KOPT-K1 (cell line): ENCODE measurements at regions not wholly inside any gene's neighbourhood (a gene's known extent, or its start where the extent isn't known, plus 50 kb on each side); places are given as distances from the start of the nearest gene placed in this dataset.

Source experiments
- H3K27ac ChIP-seq: fragments of 200-600 bp; sonication (generic); 2 replicates; pipeline ENCODE4 v1.5.1; 2016; ENCODE audit warnings: antibody characterized with exemption, mild to moderate bottlenecking, low read depth, low read length; ENCODE audit not compliant: poor library complexity, severe bottlenecking
- H3K36me3 ChIP-seq: fragments of 200-600 bp; sonication (generic); 2 replicates; pipeline ENCODE4 v1.5.1; 2017; ENCODE audit warnings: antibody characterized with exemption, mild to moderate bottlenecking, low read length, moderate library complexity; ENCODE audit not compliant: insufficient read depth
- H3K9me3 ChIP-seq: fragments of 200-600 bp; sonication (generic); 2 replicates; pipeline ENCODE4 v1.5.1; 2017; ENCODE audit warnings: antibody characterized with exemption, low read length, mild to moderate bottlenecking; ENCODE audit not compliant: insufficient read depth, poor library complexity, severe bottlenecking

GRCh38 chr4:152109531-152110509 is 349.0 kb upstream of the GATB start:
- Histone ChIP-seq H3K36me3 (no peaks in the 10 kb centered on the region), H3K27ac (no peak overlapping the region), H3K9me3 (no peaks in the 10 kb centered on the region)

- Histone ChIP-seq H3K9me3 (no peaks in the 10 kb centered on the region), H3K27ac (peak overlapping the region; percentile 19)
These were observed 347.1 kb upstream of the GATB start for GRCh38 chr4:152107736-152108500.

GRCh38 chr4:152106781-152107321 is 346.0 kb upstream of the GATB start:
- H3K27ac ChIP-seq: peak overlapping the region; percentile 19

More at GRCh38 chr4:152107736-152108500, 347.1 kb upstream of the GATB start:
- H3K36me3 ChIP-seq: peaks cover 11% of the 10 kb centered on the region; the same call in 1 of the 2 replicates

GRCh38 chr4:152106113-152106763 is 345.4 kb upstream of the GATB start:
- Histone ChIP-seq H3K36me3 (peaks cover 14% of the 10 kb centered on the region; the same call in 1 of the 2 replicates), H3K9me3 (no peaks in the 10 kb centered on the region), H3K27ac (no peak overlapping the region)

More at GRCh38 chr4:152106781-152107321, 346.0 kb upstream of the GATB start:
- H3K9me3 ChIP-seq: no peaks in the 10 kb centered on the region
- H3K36me3 ChIP-seq: peaks cover 14% of the 10 kb centered on the region; the same call in 1 of the 2 replicates

- H3K36me3 ChIP-seq: peaks cover 14% of the 10 kb centered on the region; the same call in 1 of the 2 replicates
- H3K9me3 ChIP-seq: no peaks in the 10 kb centered on the region
- H3K27ac ChIP-seq: peak overlapping the region; percentile 2
These were observed 344.1 kb upstream of the GATB start for GRCh38 chr4:152104901-152105357.

GRCh38 chr4:152104356-152104755 is 343.5 kb upstream of the GATB start:
- H3K9me3 ChIP-seq: no peaks in the 10 kb centered on the region
- H3K36me3 ChIP-seq: peaks cover 14% of the 10 kb centered on the region; the same call in 1 of the 2 replicates
- H3K27ac ChIP-seq: no peak overlapping the region

- no peaks in the 10 kb centered on the region for H3K9me3 ChIP-seq
- peaks cover 14% of the 10 kb centered on the region; the same call in 1 of the 2 replicates for H3K36me3 ChIP-seq
- H3K27ac ChIP-seq: peak overlapping the region; percentile 84
These were observed 342.5 kb upstream of the GATB start for GRCh38 chr4:152103181-152103901.

GRCh38 chr4:152102436-152103000 is 341.7 kb upstream of the GATB start:
- Histone ChIP-seq H3K27ac (peak overlapping the region; percentile 84), H3K36me3 (peaks cover 14% of the 10 kb centered on the region; the same call in 1 of the 2 replicates), H3K9me3 (no peaks in the 10 kb centered on the region)

GRCh38 chr4:152101556-152102435 is 341.0 kb upstream of the GATB start:
- Histone ChIP-seq H3K36me3 (peaks cover 14% of the 10 kb centered on the region; the same call in 1 of the 2 replicates), H3K9me3 (no peaks in the 10 kb centered on the region), H3K27ac (peak overlapping the region; percentile 84)

- no peaks in the 10 kb centered on the region for H3K9me3 ChIP-seq
- H3K36me3 ChIP-seq: peaks cover 14% of the 10 kb centered on the region; the same call in 1 of the 2 replicates
- H3K27ac ChIP-seq: peak overlapping the region; percentile 84
These were observed 339.8 kb upstream of the GATB start for GRCh38 chr4:152100379-152101201.

- H3K9me3 ChIP-seq: no peaks in the 10 kb centered on the region
- peak overlapping the region; percentile 84 for H3K27ac ChIP-seq
- peaks cover 14% of the 10 kb centered on the region; the same call in 1 of the 2 replicates for H3K36me3 ChIP-seq
These were observed 339.2 kb upstream of the GATB start for GRCh38 chr4:152099981-152100378.

- Histone ChIP-seq H3K9me3 (no peaks in the 10 kb centered on the region), H3K27ac (peak overlapping the region; percentile 84), H3K36me3 (peaks cover 14% of the 10 kb centered on the region; the same call in 1 of the 2 replicates)
These were observed 338.7 kb upstream of the GATB start for GRCh38 chr4:152099555-152099954.
